ENCODE measurements at regions not wholly inside any gene's neighbourhood (a gene's known extent, or its start where the extent isn't known, plus 50 kb on each side); places are given as distances from the start of the nearest gene placed in this dataset.

GRCh38 chr3:178036451-178037144 lies 499.6 kb upstream of the KCNMB2 start:
- no peak for TF ChIP-seq CTCF (conservative IDR thresholded peaks at IDR 0.05; ENCODE audit: low read depth, low read length)
- no peak overlapping the region for H3K4me3 ChIP-seq (ENCODE audit: low read length)
- DNase-seq (ENCODE audit: low read depth) = no peak

- no peak overlapping the region for H3K4me3 ChIP-seq (ENCODE audit: low read length)
Observed at GRCh38 chr3:178041931-178042330, 494.3 kb upstream of the KCNMB2 start.

GRCh38 chr3:178042376-178042775 lies 493.9 kb upstream of the KCNMB2 start:
- no peak for DNase-seq (ENCODE audit: low read depth)
- TF ChIP-seq CTCF (conservative IDR thresholded peaks at IDR 0.05; ENCODE audit: low read depth, low read length) = no peak
- H3K4me3 ChIP-seq (ENCODE audit: low read length) = no peak overlapping the region

More at GRCh38 chr3:178041931-178042330, 494.3 kb upstream of the KCNMB2 start:
- no peak for DNase-seq (ENCODE audit: low read depth)
- no peak for TF ChIP-seq CTCF (conservative IDR thresholded peaks at IDR 0.05; ENCODE audit: low read depth, low read length)

DNA sequence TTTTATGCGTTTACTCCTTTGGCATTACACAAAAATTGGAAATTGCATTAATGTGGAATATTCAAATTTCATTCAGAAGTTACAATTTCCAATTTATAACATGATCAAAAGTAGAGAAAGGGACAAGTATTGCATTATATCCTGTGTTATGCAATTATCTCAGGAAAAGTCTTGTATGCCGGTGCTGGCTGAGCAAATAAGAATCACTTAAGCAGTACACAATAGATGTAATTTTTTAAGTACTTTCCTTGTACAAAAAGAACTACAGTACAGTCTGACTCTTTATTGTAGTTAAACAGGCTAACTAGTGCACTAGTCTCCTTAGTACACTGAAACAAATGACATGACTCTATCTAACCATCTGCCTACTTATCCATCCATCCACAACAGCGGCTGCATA lies 493.2 kb upstream of the KCNMB2 start:
- no peak for TF ChIP-seq CTCF (conservative IDR thresholded peaks at IDR 0.05; ENCODE audit: low read depth, low read length)
- H3K4me3 ChIP-seq (ENCODE audit: low read length) = no peak overlapping the region
- DNase-seq (ENCODE audit: low read depth) = no peak

DNA sequence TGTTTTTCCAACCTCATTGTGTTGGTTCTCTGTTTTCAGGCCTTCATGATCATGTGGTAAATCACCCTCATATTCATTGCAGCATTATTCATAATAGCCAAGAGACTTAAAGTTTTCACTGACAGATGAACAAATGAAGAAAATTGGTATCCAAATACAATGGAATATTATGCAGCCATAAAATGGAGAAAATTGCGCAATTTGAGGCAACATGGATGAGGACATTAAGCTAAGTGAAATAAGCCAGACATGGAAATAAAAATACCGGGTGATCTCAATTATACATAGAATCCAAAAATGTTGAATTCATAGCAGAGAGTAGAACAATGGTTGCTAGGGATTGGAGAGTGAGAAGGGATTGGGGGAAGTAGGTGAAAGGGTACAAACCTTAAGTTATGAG lies 491.9 kb upstream of the KCNMB2 start:
- no peak for DNase-seq (ENCODE audit: low read depth)
- no peak for TF ChIP-seq CTCF (conservative IDR thresholded peaks at IDR 0.05; ENCODE audit: low read depth, low read length)
- H3K4me3 ChIP-seq (ENCODE audit: low read length) = no peak overlapping the region

GRCh38 chr3:178047496-178047895 lies 488.7 kb upstream of the KCNMB2 start:
- no peak for DNase-seq (ENCODE audit: low read depth)
- no peak for TF ChIP-seq CTCF (conservative IDR thresholded peaks at IDR 0.05; ENCODE audit: low read depth, low read length)
- H3K4me3 ChIP-seq (ENCODE audit: low read length) = no peak overlapping the region

DNA sequence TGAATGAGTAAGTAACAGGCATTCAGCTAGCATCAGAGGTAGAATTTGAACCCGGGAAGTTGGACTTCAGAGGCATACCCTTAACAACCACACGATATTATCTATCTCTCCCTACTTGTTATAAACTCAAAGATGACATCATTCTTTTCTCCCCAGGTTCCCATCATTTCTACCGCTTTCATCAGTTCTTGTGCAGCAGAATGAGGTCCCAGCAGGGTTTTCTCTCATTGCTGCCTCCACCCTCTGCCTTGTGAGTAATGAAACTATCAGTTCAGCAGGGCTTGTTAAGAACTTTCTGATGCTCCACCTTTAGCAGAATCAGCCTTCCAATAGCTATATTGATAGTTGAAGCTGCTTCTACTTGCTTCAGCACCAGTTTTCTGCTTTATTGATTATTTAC lies 487.5 kb upstream of the KCNMB2 start:
- no peak overlapping the region for H3K4me3 ChIP-seq (ENCODE audit: low read length)
- DNase-seq (ENCODE audit: low read depth) = no peak
- no peak for TF ChIP-seq CTCF (conservative IDR thresholded peaks at IDR 0.05; ENCODE audit: low read depth, low read length)
